ENCODE measurements at regions not wholly inside any gene's neighbourhood (a gene's known extent, or its start where the extent isn't known, plus 50 kb on each side); places are given as distances from the start of the nearest gene placed in this dataset.

GRCh38 chr2:225916692-225917091 is 517.2 kb downstream of the NYAP2 start (continued):
- TF ChIP-seq RORA (CRISPR knock-in tag; IDR thresholded peaks at IDR 0.05): no peak
- TF ChIP-seq ISL2 (CRISPR knock-in tag; IDR thresholded peaks at IDR 0.05): no peak
- TF ChIP-seq ZFP36L1 (CRISPR knock-in tag; IDR thresholded peaks at IDR 0.05): no peak
- TF ChIP-seq, protein P1, sequence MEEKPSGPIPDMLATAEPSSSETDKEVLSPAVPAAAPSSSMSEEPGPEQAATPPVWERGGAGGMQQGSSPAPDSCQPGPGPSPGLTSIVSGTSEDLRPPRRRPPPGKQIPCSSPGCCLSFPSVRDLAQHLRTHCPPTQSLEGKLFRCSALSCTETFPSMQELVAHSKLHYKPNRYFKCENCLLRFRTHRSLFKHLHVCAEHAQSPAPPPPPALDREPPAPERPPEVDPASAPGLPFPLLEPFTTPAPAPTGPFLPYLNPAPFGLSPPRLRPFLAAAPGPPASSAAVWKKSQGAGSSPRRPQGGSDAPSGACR (CRISPR knock-in tag; IDR thresholded peaks at IDR 0.05): no peak
- TF ChIP-seq, protein P2, sequence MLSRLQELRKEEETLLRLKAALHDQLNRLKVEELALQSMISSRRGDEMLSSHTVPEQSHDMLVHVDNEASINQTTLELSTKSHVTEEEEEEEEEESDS (CRISPR knock-in tag; IDR thresholded peaks at IDR 0.05; ENCODE audit: borderline replicate concordance): no peak

- Histone ChIP-seq H3K9me3 (ENCODE audit: low read length) (no peaks in the 10 kb centered on the region), H3K4me1 (ENCODE audit: insufficient read depth, low read length) (no peaks in the 10 kb centered on the region), H3K27ac (ENCODE audit: extremely low read length, insufficient read depth, low read length) (no peak overlapping the region), H3K27me3 (ENCODE audit: control insufficient read depth in 1 of 2, insufficient read depth in 2 of 2, low read length in 2 of 2) (no peaks in the 10 kb centered on the region), H3K4me3 (replicated peaks in 1 of 3; ENCODE audit: insufficient read depth in 1 of 3, low read depth in 2 of 3, low read length in 3 of 3) (no peak overlapping the region), H3K9ac (ENCODE audit: insufficient read depth, low read depth, low read length) (no peak overlapping the region), H3K36me3 (replicated peaks in 1 of 2; ENCODE audit: control insufficient read depth in 1 of 2, insufficient read depth in 2 of 2, low read length in 2 of 2) (no peaks in the 10 kb centered on the region), H2AFZ (ENCODE audit: low read length) (no peak overlapping the region), H4K20me1 (ENCODE audit: insufficient read depth, low read length) (no peaks in the 10 kb centered on the region), H3K4me2 (ENCODE audit: low read depth, low read length) (no peak overlapping the region), H3K79me2 (ENCODE audit: insufficient read depth, low read length) (no peaks in the 10 kb centered on the region)
- intact Hi-C loops (cut with micrococcal nuclease; ENCODE audit: unreplicated experiment): no loop called here
- ATAC-seq (no peak), FAIRE-seq (no peak), DNase-seq (ENCODE audit: low spot score) (no peak)
- 46% methylated on average over 6 of the region's 6 CpGs for WGBS (ENCODE audit: low lambda C conversion rate)
- CTCF ChIA-PET (ENCODE audit: low intra/inter-chr PET ratio, low total read pairs): no interaction called here
- TF ChIP-seq MXD4 (CRISPR knock-in tag; IDR thresholded peaks at IDR 0.05) (no peak), FOXM1 (CRISPR knock-in tag; IDR thresholded peaks at IDR 0.05) (no peak), HNRNPK (IDR thresholded peaks at IDR 0.05; ENCODE audit: low read depth, low read length, poor library complexity, severe bottlenecking) (no peak), KMT2A (CRISPR knock-in tag; IDR thresholded peaks at IDR 0.05) (no peak), ZNF30 (CRISPR knock-in tag; IDR thresholded peaks at IDR 0.05) (no peak), TOE1 (CRISPR knock-in tag; IDR thresholded peaks at IDR 0.05) (no peak), ZNF746 (CRISPR knock-in tag; IDR thresholded peaks at IDR 0.05) (no peak), ZGPAT (CRISPR knock-in tag; IDR thresholded peaks at IDR 0.05) (no peak), SIX1 (CRISPR knock-in tag; IDR thresholded peaks at IDR 0.05; ENCODE audit: borderline replicate concordance) (no peak)
- TF ChIP-seq, protein P3, sequence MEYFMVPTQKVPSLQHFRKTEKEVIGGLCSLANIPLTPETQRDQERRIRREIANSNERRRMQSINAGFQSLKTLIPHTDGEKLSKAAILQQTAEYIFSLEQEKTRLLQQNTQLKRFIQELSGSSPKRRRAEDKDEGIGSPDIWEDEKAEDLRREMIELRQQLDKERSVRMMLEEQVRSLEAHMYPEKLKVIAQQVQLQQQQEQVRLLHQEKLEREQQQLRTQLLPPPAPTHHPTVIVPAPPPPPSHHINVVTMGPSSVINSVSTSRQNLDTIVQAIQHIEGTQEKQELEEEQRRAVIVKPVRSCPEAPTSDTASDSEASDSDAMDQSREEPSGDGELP (IDR thresholded peaks at IDR 0.05; ENCODE audit: borderline replicate concordance, low read depth): no peak
- BruUV-seq (replicated peaks): no TSS peak
- in situ Hi-C loops (cut with HindIII; ENCODE audit: extremely low pct_ligation_motif_present, low pct_unique_long_range_greater_than_20kb): no loop called here
- POLR2A ChIA-PET: no interaction called here
Measured at GRCh38 chr2:225911019-225911418, 511.5 kb downstream of the NYAP2 start.
